Ammon's horn (tissue), 1 donor: ENCODE measurements at regions not wholly inside any gene's neighbourhood (a gene's known extent, or its start where the extent isn't known, plus 50 kb on each side); places are given as distances from the start of the nearest gene placed in this dataset.
"Not testable (repeated sequence)": the region's sequence is repeated elsewhere in the genome, so short reads cannot be mapped to it uniquely, and the experiment has no call there.

Experiments
- DNase-seq: peaks from one replicate; pipeline ENCODE4 v3.0.0-alpha.2; 2016; ENCODE audit warnings: low spot score

GRCh38 chr7:153087498-153087897 lies 327.9 kb downstream of the ACTR3B start:
- no peak for DNase-seq

- DNase-seq = no peak
These were observed 329.0 kb downstream of the ACTR3B start for GRCh38 chr7:153088601-153089000.

- DNase-seq = no peak
These were observed 330.7 kb downstream of the ACTR3B start for GRCh38 chr7:153090209-153090608.

GRCh38 chr7:153090764-153091163 lies 331.2 kb downstream of the ACTR3B start:
- DNase-seq = no peak

GRCh38 chr7:153091477-153091876 lies 331.9 kb downstream of the ACTR3B start:
- DNase-seq = no peak

GRCh38 chr7:153097511-153098201 lies 338.1 kb downstream of the ACTR3B start:
- DNase-seq = no peak

GRCh38 chr7:153099235-153099634 lies 339.7 kb downstream of the ACTR3B start:
- DNase-seq = no peak

- DNase-seq = no peak
These were observed 341.2 kb downstream of the ACTR3B start for GRCh38 chr7:153100691-153101237.

- DNase-seq = no peak
These were observed 343.6 kb downstream of the ACTR3B start for GRCh38 chr7:153103202-153103601.

GRCh38 chr7:153107826-153108225 lies 348.3 kb downstream of the ACTR3B start:
- no peak for DNase-seq

- peak; percentile 27 for DNase-seq
These were observed 350.0 kb downstream of the ACTR3B start for GRCh38 chr7:153109566-153109965.

- DNase-seq = no peak
These were observed 351.1 kb downstream of the ACTR3B start for GRCh38 chr7:153110606-153111005.

- DNase-seq = not testable (repeated sequence)
These were observed 362.7 kb downstream of the ACTR3B start for GRCh38 chr7:153122255-153122654.

GRCh38 chr7:153130052-153130451 lies 370.5 kb downstream of the ACTR3B start:
- no peak for DNase-seq

- DNase-seq = no peak
These were observed 392.2 kb downstream of the ACTR3B start for GRCh38 chr7:153151766-153152165.

- DNase-seq = no peak
These were observed 393.4 kb downstream of the ACTR3B start for GRCh38 chr7:153152801-153153422.

GRCh38 chr7:153158149-153158548 lies 398.6 kb downstream of the ACTR3B start:
- no peak for DNase-seq

- DNase-seq = no peak
These were observed 410.7 kb downstream of the ACTR3B start for GRCh38 chr7:153170287-153170686.

GRCh38 chr7:153185936-153186335 lies 426.4 kb downstream of the ACTR3B start:
- no peak for DNase-seq

- no peak for DNase-seq
These were observed 428.6 kb downstream of the ACTR3B start for GRCh38 chr7:153188161-153188560.

GRCh38 chr7:153188630-153189029 lies 429.1 kb downstream of the ACTR3B start:
- no peak for DNase-seq

- DNase-seq = no peak
These were observed 430.9 kb downstream of the ACTR3B start for GRCh38 chr7:153190452-153190851.

- DNase-seq = no peak
These were observed 431.4 kb downstream of the ACTR3B start for GRCh38 chr7:153190986-153191385.
